Colonic mucosa (tissue), 4 donors: ENCODE measurements at regions not wholly inside any gene's neighbourhood (a gene's known extent, or its start where the extent isn't known, plus 50 kb on each side); places are given as distances from the start of the nearest gene placed in this dataset.

ENCODE experiments used
- DNase-seq: peaks from one replicate; pipeline ENCODE4 v3.0.0-alpha.2; 2020
- H3K27ac ChIP-seq: fragments of 200-600 bp; one replicate; pipeline ENCODE4 v1.8.0; 2021
- H3K27me3 ChIP-seq: fragments of 200-600 bp; one replicate; pipeline ENCODE4 v1.8.0; 2021
- H3K36me3 ChIP-seq: fragments of 200-600 bp; one replicate; pipeline ENCODE4 v1.8.0; 2021
- H3K4me1 ChIP-seq: fragments of 200-600 bp; one replicate; pipeline ENCODE4 v1.8.0; 2021; ENCODE audit warnings: mild to moderate bottlenecking
- H3K4me3 ChIP-seq: fragments of 200-600 bp; one replicate; pipeline ENCODE4 v1.8.0; 2021
- H3K9ac ChIP-seq, 2 donors: one replicate each; pipeline ENCODE4 v1.7.0; 2013; ENCODE audit warnings: control low read depth in 2 of 2, low read depth in 2 of 2, low read length in 2 of 2
- H3K9me3 ChIP-seq: fragments of 200-600 bp; one replicate; pipeline ENCODE4 v1.8.0; 2021
- intact Hi-C: fragments of 100-400 bp; cut with DNase I; formaldehyde crosslinking; loops from one replicate; pipeline ENCODE4 v1.14.1; 2022
- TF ChIP-seq, protein P1 (sequence below): fragments of 200-600 bp; IDR thresholded peaks from one replicate; pipeline ENCODE4 v1.8.0; 2022; ENCODE audit warnings: antibody characterized with exemption, mild to moderate bottlenecking
- donor health status: healthy.
- donor health status: DM: no; HTN: no; CAD: no.
- donor health status: DM: no; HTN: no; CAD: no.

DNA sequence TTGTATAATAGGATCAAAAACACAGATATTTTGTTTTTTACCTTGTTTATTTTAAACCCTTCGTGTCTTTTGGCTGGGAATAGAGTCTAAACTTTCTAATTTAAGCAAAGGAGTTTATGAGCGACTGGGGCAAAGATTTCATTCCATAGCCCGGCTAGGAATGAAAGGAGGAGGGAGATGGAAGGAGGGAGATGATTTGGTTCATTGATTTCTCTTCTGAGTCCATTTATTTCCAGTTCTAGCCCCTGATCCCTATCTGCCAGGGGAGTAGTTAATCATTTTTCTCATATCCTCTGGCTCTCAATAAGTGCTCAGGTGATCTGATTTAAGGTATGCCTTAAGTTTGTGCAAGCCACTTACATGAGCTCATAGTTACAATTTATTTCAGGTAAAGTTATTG lies 120.0 kb downstream of the SPRY1 start:
- Histone ChIP-seq H3K9ac (no peak overlapping the region), H3K4me1 (no peaks in the 10 kb centered on the region), H3K4me3 (no peak overlapping the region), H3K27ac (no peak overlapping the region), H3K9me3 (no peaks in the 10 kb centered on the region), H3K27me3 (no peaks in the 10 kb centered on the region), H3K36me3 (no peaks in the 10 kb centered on the region)
- intact Hi-C loops: no loop called here
- TF ChIP-seq, protein P1, sequence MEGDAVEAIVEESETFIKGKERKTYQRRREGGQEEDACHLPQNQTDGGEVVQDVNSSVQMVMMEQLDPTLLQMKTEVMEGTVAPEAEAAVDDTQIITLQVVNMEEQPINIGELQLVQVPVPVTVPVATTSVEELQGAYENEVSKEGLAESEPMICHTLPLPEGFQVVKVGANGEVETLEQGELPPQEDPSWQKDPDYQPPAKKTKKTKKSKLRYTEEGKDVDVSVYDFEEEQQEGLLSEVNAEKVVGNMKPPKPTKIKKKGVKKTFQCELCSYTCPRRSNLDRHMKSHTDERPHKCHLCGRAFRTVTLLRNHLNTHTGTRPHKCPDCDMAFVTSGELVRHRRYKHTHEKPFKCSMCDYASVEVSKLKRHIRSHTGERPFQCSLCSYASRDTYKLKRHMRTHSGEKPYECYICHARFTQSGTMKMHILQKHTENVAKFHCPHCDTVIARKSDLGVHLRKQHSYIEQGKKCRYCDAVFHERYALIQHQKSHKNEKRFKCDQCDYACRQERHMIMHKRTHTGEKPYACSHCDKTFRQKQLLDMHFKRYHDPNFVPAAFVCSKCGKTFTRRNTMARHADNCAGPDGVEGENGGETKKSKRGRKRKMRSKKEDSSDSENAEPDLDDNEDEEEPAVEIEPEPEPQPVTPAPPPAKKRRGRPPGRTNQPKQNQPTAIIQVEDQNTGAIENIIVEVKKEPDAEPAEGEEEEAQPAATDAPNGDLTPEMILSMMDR: no peak
- DNase-seq: no peak

DNA sequence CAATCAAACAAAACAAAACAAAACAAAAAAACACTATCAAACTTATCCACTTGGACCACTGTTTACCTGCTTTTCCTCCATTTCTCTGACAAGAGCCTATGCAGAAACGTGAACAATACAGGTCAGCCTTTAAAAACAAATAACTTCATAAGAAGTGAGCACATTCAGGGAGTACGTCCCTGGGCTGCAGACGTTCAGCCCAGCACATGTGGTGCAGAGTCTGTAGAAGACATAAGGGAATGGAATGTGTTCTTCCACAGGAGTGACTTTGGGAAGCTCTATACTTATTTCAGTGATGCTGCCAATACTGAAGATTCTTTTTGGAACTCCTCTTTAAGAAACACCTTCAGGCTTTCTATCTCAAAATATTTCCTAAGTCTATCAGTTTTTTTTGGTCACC lies 120.6 kb downstream of the SPRY1 start:
- intact Hi-C loops: no loop called here
- Histone ChIP-seq H3K27ac (no peak overlapping the region), H3K9ac (no peak overlapping the region), H3K4me1 (no peaks in the 10 kb centered on the region), H3K9me3 (no peaks in the 10 kb centered on the region), H3K36me3 (no peaks in the 10 kb centered on the region), H3K4me3 (no peak overlapping the region), H3K27me3 (no peaks in the 10 kb centered on the region)
- TF ChIP-seq, protein P1: no peak
- no peak for DNase-seq

DNA sequence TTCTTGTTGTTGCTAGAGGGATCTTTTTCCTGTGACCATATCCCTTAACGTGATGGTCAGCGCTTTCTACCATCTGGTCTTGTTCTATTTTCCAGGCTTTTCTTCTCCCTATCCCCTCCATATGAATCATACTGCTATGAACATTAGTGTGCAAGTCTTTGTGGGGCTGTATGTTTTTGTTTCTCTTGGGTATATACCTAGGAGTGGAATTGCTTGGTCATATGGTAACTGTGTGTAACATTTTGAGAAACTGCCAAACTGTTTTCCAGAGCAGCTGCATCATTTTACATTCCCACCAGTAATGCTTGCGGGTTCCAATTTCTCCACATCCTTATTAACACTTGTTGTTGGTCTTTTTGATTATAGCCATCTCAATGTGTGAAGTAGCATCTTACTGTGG lies 121.4 kb downstream of the SPRY1 start:
- TF ChIP-seq, protein P1: no peak
- Histone ChIP-seq H3K36me3 (no peaks in the 10 kb centered on the region), H3K4me1 (no peaks in the 10 kb centered on the region), H3K9ac (no peak overlapping the region), H3K4me3 (no peak overlapping the region), H3K9me3 (no peaks in the 10 kb centered on the region), H3K27ac (no peak overlapping the region), H3K27me3 (no peaks in the 10 kb centered on the region)
- DNase-seq: no peak
- intact Hi-C loops: no loop called here

DNA sequence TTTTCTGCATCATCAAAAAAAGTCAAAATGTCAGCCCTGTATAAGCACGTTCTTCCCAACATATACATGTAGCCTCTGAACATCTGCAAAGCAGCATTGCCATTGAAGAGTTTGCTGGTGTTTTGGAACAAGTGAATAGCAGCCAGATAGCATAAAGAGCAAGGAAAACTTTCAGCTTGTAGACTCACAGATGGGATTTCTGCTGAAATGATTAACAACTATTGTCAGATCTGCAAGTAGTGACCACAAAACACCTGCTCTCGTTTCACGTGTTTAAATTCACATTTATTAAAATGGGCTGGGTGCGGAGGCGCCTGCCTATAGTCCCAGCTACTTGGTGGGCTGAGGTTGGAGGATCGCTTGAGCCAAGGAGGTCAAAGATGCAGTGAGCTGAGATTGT lies 123.7 kb downstream of the SPRY1 start:
- TF ChIP-seq, protein P1: no peak

DNA sequence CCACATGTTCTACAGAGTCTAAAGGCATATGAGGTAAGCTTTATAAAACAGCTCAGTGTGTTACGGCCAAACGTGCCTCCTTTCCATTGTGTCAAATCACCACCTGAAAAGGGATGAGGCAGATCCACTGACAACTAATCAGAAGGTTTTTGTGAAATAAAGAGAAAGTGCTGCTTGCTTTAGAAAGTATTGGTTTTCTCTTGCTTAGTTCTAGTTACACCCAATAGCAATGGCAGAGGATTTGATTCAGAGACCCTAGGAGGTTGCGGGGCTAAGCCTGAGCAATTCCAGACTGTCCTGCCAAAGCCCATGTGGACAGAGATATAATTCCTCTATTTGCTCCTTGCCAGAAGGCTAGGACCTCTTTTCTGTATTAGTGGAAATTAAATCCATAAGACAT lies 125.5 kb downstream of the SPRY1 start:
- Histone ChIP-seq H3K9ac (no peak overlapping the region), H3K27me3 (no peaks in the 10 kb centered on the region), H3K9me3 (no peaks in the 10 kb centered on the region), H3K4me1 (no peaks in the 10 kb centered on the region), H3K4me3 (no peak overlapping the region), H3K36me3 (no peaks in the 10 kb centered on the region), H3K27ac (no peak overlapping the region)
- intact Hi-C loops: no loop called here
- DNase-seq: no peak
- TF ChIP-seq, protein P1: no peak

More for the DNA sequence above, 123.7 kb downstream of the SPRY1 start:
- Histone ChIP-seq H3K4me3 (no peak overlapping the region), H3K36me3 (no peaks in the 10 kb centered on the region), H3K4me1 (no peaks in the 10 kb centered on the region), H3K9ac (no peak overlapping the region), H3K9me3 (no peaks in the 10 kb centered on the region), H3K27me3 (no peaks in the 10 kb centered on the region), H3K27ac (no peak overlapping the region)
- no peak for DNase-seq
- intact Hi-C loops: no loop called here

DNA sequence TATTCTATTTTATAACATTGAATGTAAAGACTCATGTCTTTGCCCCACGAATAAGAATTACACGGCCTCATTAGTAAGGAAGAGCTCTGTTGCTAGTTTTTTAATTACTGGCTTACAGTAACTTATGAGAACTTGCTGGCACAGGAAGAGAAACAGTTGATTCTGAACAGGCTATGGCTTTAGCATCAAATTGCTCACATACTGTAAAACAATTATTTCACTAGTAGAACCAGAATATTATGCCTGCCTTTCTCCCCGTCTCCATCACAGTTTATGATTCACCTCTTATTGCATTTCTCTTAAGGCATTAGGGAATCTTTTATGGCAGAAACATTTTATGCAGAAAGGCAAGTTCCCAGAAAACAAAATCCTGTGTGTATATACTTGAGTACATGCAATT lies 126.1 kb downstream of the SPRY1 start:
- intact Hi-C loops: no loop called here
- DNase-seq: no peak

More for the DNA sequence above, 126.1 kb downstream of the SPRY1 start:
- Histone ChIP-seq H3K4me3 (no peak overlapping the region), H3K36me3 (no peaks in the 10 kb centered on the region), H3K27ac (no peak overlapping the region), H3K9me3 (no peaks in the 10 kb centered on the region), H3K27me3 (no peaks in the 10 kb centered on the region), H3K9ac (no peak overlapping the region), H3K4me1 (no peaks in the 10 kb centered on the region)
- TF ChIP-seq, protein P1: no peak
